B cell (primary cell): ENCODE measurements at regions not wholly inside any gene's neighbourhood (a gene's known extent, or its start where the extent isn't known, plus 50 kb on each side); places are given as distances from the start of the nearest gene placed in this dataset.
"Not testable (repeated sequence)": the region's sequence is repeated elsewhere in the genome, so short reads cannot be mapped to it uniquely, and the experiment has no call there.

Source experiments
- ATAC-seq: fragments of 200-7000 bp; cut with Tn5 transposase; one replicate; pipeline ENCODE4 v1.10.0; 2021; ENCODE audit warnings: low read depth, mild to moderate bottlenecking, moderate number of reproducible peaks, moderate library complexity
- CTCF ChIA-PET: fragments of 350-600 bp; sonication (Branson Sonifier 250); formaldehyde crosslinking; loops from one replicate; lab custom pipeline; 2021; ENCODE audit warnings: antibody characterized with exemption, inconsistent platforms; lab: Charles Lee
- POLR2A ChIA-PET: fragments of 350-600 bp; sonication (Branson Sonifier 250); formaldehyde crosslinking; loops from one replicate; lab custom pipeline; 2021; ENCODE audit warnings: antibody characterized with exemption; lab: Charles Lee
- DNase-seq: peaks from one replicate; pipeline ENCODE4 v3.0.0; 2013
- H2AFZ ChIP-seq: 2 replicates; pipeline ENCODE4 v1.6.1; 2012; ENCODE audit warnings: mild to moderate bottlenecking, low read depth, low read length; ENCODE audit not compliant: insufficient read depth, poor library complexity, severe bottlenecking
- H3K27ac ChIP-seq, 2 donors: 1 replicate in 1 of 2; 2 replicates in 1 of 2; pipeline ENCODE4 v1.5.1; 2012 to 2013; ENCODE audit warnings: low read length in 2 of 2, mild to moderate bottlenecking in 2 of 2, moderate library complexity in 1 of 2
- H3K27me3 ChIP-seq, 4 experiments: fragments of 200-600 bp in 1 of 4; sonication (generic) in 1 of 4; replicated peaks in 1 of 4; 1 replicate in 2 of 4; 2 replicates in 2 of 4; pipeline versions ENCODE4 v1.6.1 to v1.7.0; 2013 to 2016; ENCODE audit warnings: low read length in 3 of 4, mild to moderate bottlenecking in 2 of 4, mixed read lengths in 1 of 4, moderate library complexity in 1 of 4; ENCODE audit not compliant: insufficient read depth in 4 of 4, control insufficient read depth in 3 of 4; ENCODE audit errors: control extremely low read depth in 1 of 4
- H3K36me3 ChIP-seq, 2 experiments: replicated peaks in 1 of 2; 1 replicate in 1 of 2; 2 replicates in 1 of 2; pipeline versions ENCODE4 v1.6.1 to v1.7.1; 2013; ENCODE audit warnings: low read length in 1 of 2; ENCODE audit not compliant: insufficient read depth in 2 of 2, control insufficient read depth in 1 of 2; ENCODE audit errors: control extremely low read depth in 1 of 2, extremely low read depth in 1 of 2
- H3K4me1 ChIP-seq, 2 donors: fragments of 200-600 bp in 1 of 2; sonication (generic) in 1 of 2; 1 replicate in 1 of 2; 2 replicates in 1 of 2; pipeline versions ENCODE4 v1.5.1 to v1.6.1; 2013 to 2017; ENCODE audit warnings: low read length in 2 of 2; ENCODE audit not compliant: control insufficient read depth in 2 of 2, insufficient read depth in 2 of 2
- H3K4me2 ChIP-seq: replicated peaks from 2 replicates; pipeline ENCODE3; 2012; ENCODE audit warnings: mild to moderate bottlenecking, low read depth, low read length; ENCODE audit not compliant: poor library complexity, severe bottlenecking
- H3K4me3 ChIP-seq, 5 experiments: fragments of 200-600 bp in 1 of 5; sonication (generic) in 1 of 5; 1 replicate in 3 of 5; 2 replicates in 2 of 5; pipeline versions ENCODE4 v1.5.1 to v1.7.0; 2011 to 2016; ENCODE audit warnings: low read length in 4 of 5, mild to moderate bottlenecking in 4 of 5, low read depth in 2 of 5, control low read depth in 1 of 5, moderate library complexity in 1 of 5; ENCODE audit not compliant: insufficient read depth in 1 of 5; ENCODE audit errors: control extremely low read depth in 1 of 5, extremely low read depth in 1 of 5
- H3K79me2 ChIP-seq: fragments of 200-600 bp; sonication (generic); one replicate; pipeline ENCODE4 v1.6.0; 2016; ENCODE audit warnings: low read length; ENCODE audit not compliant: control insufficient read depth, insufficient read depth
- H3K9ac ChIP-seq: fragments of 200-600 bp; sonication (generic); 2 replicates; pipeline ENCODE4 v1.6.1; 2017; ENCODE audit warnings: mild to moderate bottlenecking, low read length, moderate library complexity
- H3K9me3 ChIP-seq, 3 donors: one replicate each; pipeline versions ENCODE4 v1.6.1 to v1.7.1; 2013; ENCODE audit warnings: low read length in 2 of 3; ENCODE audit not compliant: control insufficient read depth in 2 of 3, insufficient read depth in 1 of 3; ENCODE audit errors: control extremely low read depth in 1 of 3
- H4K20me1 ChIP-seq: 2 replicates; pipeline ENCODE4 v1.6.0; 2012; ENCODE audit warnings: mild to moderate bottlenecking, low read length; ENCODE audit not compliant: insufficient read depth, control insufficient read depth, poor library complexity, severe bottlenecking
- H3K27ac Mint-ChIP-seq: one replicate; pipeline ENCODE4 v1.8.0; 2021; ENCODE audit warnings: mixed read lengths
- H3K27me3 Mint-ChIP-seq: one replicate; pipeline ENCODE4 v1.8.0; 2021; ENCODE audit warnings: mixed read lengths
- H3K4me1 Mint-ChIP-seq: one replicate; pipeline ENCODE4 v1.8.0; 2021; ENCODE audit warnings: mixed read lengths
- H3K4me3 Mint-ChIP-seq: one replicate; pipeline ENCODE4 v1.8.0; 2021; ENCODE audit warnings: mixed read lengths
- H3K9me3 Mint-ChIP-seq: one replicate; pipeline ENCODE4 v1.8.0; 2022; ENCODE audit warnings: mixed read lengths; ENCODE audit not compliant: insufficient read depth
- CTCF ChIP-seq: fragments of 200-600 bp; IDR thresholded peaks from one replicate; pipeline ENCODE4 v1.8.0; 2022; ENCODE audit warnings: antibody characterized with exemption, mild to moderate bottlenecking
- EZH2 ChIP-seq: IDR thresholded peaks from 2 replicates; pipeline ENCODE4 v1.6.1; 2012; ENCODE audit warnings: borderline replicate concordance, low read depth, mild to moderate bottlenecking, moderate library complexity, low read length; ENCODE audit not compliant: insufficient read depth, poor library complexity, severe bottlenecking
- WGBS: methylation state at CpG from one replicate; pipeline ENCODE4 v1.1.5; 2013; ENCODE audit warnings: missing lambda C conversion rate; ENCODE audit not compliant: insufficient coverage; 5-methylcytosine and 5-hydroxymethylcytosine counted together
- intact Hi-C: fragments of 100-400 bp; cut with micrococcal nuclease; formaldehyde crosslinking; loops from one replicate; pipeline ENCODE4 v1.10.0; 2022

- WGBS: 90% methylated on average over 2 of the region's 4 CpGs
- H3K4me2 ChIP-seq: no peak overlapping the region
- intact Hi-C loops: no loop called here
- DNase-seq: no peak
- TF ChIP-seq CTCF (no peak), EZH2 (no peak)
- no peak overlapping the region for H2AFZ ChIP-seq
- ChIA-PET POLR2A (no interaction called here), CTCF (no interaction called here)
- no peak overlapping the region for H3K4me3 Mint-ChIP-seq
- no peak for ATAC-seq
- no peaks in the 10 kb centered on the region for H3K4me1 ChIP-seq
- H4K20me1 ChIP-seq: no peaks in the 10 kb centered on the region
- H3K27ac ChIP-seq: no peak overlapping the region
- no peaks in the 10 kb centered on the region for H3K4me1 Mint-ChIP-seq
- no peaks in the 10 kb centered on the region for H3K9me3 ChIP-seq
- H3K27me3 ChIP-seq: no peaks in the 10 kb centered on the region
- H3K27me3 Mint-ChIP-seq: peaks cover 3% of the 10 kb centered on the region
- H3K27ac Mint-ChIP-seq: no peak overlapping the region
- no peak overlapping the region for H3K4me3 ChIP-seq
- H3K9ac ChIP-seq: no peak overlapping the region
- no peaks in the 10 kb centered on the region for H3K9me3 Mint-ChIP-seq
- no peaks in the 10 kb centered on the region for H3K79me2 ChIP-seq
- H3K36me3 ChIP-seq: no peaks in the 10 kb centered on the region
Observed at GRCh38 chrX:47302396-47302795, 68.0 kb upstream of the ZNF157 start.

DNA sequence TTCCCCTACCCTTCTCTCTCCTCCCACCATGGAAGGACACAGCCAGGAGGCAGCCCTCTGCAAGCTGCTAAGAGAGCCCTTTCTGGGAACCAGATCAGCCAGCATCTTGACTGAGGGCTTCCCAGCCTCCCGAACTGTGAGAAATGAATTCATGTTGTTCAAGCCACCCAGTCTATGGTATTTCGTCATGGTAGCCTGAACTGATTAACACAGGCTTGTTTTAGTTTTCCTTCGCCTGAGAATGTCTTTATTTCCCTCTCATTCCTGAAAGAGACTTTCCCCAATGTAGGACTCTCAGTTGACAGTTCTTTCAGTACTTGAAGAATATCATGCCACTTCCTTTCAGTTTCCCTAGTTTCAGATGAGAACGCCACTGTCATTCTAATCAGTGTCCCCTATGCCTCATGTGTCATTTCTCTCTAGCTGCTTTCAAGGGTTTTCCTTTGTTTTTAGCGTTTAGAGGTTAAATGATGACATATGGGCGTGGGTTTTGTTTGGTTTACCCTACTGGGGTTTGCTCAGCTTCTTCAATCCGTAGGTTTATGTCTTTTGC is 63.8 kb upstream of the ZNF157 start:
- DNase-seq, H3K9me3 ChIP-seq, CTCF ChIA-PET, H3K4me3 ChIP-seq, H2AFZ ChIP-seq, H4K20me1 ChIP-seq, H3K27me3 Mint-ChIP-seq, H3K27me3 ChIP-seq, H3K9ac ChIP-seq, H3K79me2 ChIP-seq, H3K9me3 Mint-ChIP-seq, H3K27ac ChIP-seq, H3K27ac Mint-ChIP-seq, H3K36me3 ChIP-seq, ATAC-seq, intact Hi-C loops, H3K4me1 Mint-ChIP-seq, H3K4me3 Mint-ChIP-seq, POLR2A ChIA-PET, H3K4me2 ChIP-seq, H3K4me1 ChIP-seq: not testable (repeated sequence)
- WGBS: 100% methylated on average over 1 of the region's 7 CpGs
